ENCODE measurements at regions not wholly inside any gene's neighbourhood (a gene's known extent, or its start where the extent isn't known, plus 50 kb on each side); places are given as distances from the start of the nearest gene placed in this dataset.

DNA sequence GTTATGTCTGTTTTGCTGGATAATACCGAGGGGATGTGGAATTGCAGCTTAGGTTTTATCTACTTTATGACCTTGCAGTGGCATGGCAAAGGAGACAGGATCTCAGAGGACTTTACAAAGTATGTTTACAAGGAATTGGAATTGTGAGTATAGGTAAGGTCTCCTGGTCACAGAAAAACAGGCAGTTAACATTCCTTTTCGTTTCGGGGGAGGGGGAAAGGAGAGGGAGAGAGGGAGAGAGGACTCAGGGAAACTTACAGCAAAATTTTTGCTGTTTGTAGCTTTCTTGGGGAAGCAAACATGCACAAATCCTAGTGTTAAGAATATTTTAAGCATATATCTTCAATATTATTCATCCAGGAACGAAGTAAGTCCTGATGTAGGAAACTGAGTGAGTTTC is 590.5 kb upstream of the LRFN5 start:
- Mint-ChIP-seq H3K4me3 (no peak overlapping the region), H3K36me3 (ENCODE audit: insufficient read depth in 1 of 3, low read depth in 3 of 3) (no peaks in the 10 kb centered on the region), H3K27me3 (ENCODE audit: low read depth) (no peaks in the 10 kb centered on the region), H3K27ac (peak overlapping the region in 1 of 3 experiments; percentile 52; a peak in 4 of 7 replicates), H3K9me3 (no peaks in the 10 kb centered on the region), H3K4me1 (peaks cover 9 to 11% of the 10 kb centered on the region in 2 experiments)
- H3K9me3 ChIP-seq (ENCODE audit: control insufficient read depth, low read depth, low read length) = no peaks in the 10 kb centered on the region
- H3K9ac ChIP-seq (ENCODE audit: extremely low read depth, insufficient read length, low read length) = no peak overlapping the region
- no peaks in the 10 kb centered on the region for H4K20me1 ChIP-seq (ENCODE audit: control insufficient read depth, insufficient read depth, insufficient read length)
- no peaks in the 10 kb centered on the region for H3K4me1 ChIP-seq (ENCODE audit: insufficient read depth, low read length)
- H4K8ac ChIP-seq (replicated peaks; ENCODE audit: insufficient read length, low read depth, low read length) = no peak overlapping the region
- no peak for DNase-seq
- H3K79me2 ChIP-seq (ENCODE audit: insufficient read depth, low read length) = no peaks in the 10 kb centered on the region
- no peaks in the 10 kb centered on the region for H3K79me1 ChIP-seq (ENCODE audit: insufficient read depth, low read depth, low read length, poor library complexity, severe bottlenecking)
- no peak overlapping the region for H4K5ac ChIP-seq (ENCODE audit: insufficient read length, low read depth, low read length)
- H3K18ac ChIP-seq (ENCODE audit: insufficient read length, low read depth, low read length) = no peak overlapping the region
- H3K27me3 ChIP-seq (ENCODE audit: insufficient read depth, low read length) = no peaks in the 10 kb centered on the region
- H2AK5ac ChIP-seq (ENCODE audit: insufficient read length, low read length) = no peak overlapping the region
- no peak overlapping the region for H2AFZ ChIP-seq (ENCODE audit: low read length)
- H3K23ac ChIP-seq (ENCODE audit: insufficient read length, low read depth, low read length) = no peak overlapping the region
- H2BK15ac ChIP-seq (ENCODE audit: low read depth, low read length) = no peak overlapping the region
- H3K14ac ChIP-seq (ENCODE audit: insufficient read depth, low read length) = no peak overlapping the region
- H3K23me2 ChIP-seq (ENCODE audit: insufficient read length, low read depth, low read length, poor library complexity, severe bottlenecking) = no peaks in the 10 kb centered on the region
- TF ChIP-seq, protein P1, sequence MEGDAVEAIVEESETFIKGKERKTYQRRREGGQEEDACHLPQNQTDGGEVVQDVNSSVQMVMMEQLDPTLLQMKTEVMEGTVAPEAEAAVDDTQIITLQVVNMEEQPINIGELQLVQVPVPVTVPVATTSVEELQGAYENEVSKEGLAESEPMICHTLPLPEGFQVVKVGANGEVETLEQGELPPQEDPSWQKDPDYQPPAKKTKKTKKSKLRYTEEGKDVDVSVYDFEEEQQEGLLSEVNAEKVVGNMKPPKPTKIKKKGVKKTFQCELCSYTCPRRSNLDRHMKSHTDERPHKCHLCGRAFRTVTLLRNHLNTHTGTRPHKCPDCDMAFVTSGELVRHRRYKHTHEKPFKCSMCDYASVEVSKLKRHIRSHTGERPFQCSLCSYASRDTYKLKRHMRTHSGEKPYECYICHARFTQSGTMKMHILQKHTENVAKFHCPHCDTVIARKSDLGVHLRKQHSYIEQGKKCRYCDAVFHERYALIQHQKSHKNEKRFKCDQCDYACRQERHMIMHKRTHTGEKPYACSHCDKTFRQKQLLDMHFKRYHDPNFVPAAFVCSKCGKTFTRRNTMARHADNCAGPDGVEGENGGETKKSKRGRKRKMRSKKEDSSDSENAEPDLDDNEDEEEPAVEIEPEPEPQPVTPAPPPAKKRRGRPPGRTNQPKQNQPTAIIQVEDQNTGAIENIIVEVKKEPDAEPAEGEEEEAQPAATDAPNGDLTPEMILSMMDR (conservative IDR thresholded peaks at IDR 0.05) = no peak
- no peak overlapping the region for H2BK20ac ChIP-seq (ENCODE audit: low read depth, low read length, poor library complexity, severe bottlenecking)
- no peak overlapping the region for H3K27ac ChIP-seq (ENCODE audit: insufficient read length, low read depth, low read length)
- H4K91ac ChIP-seq (ENCODE audit: insufficient read length, low read depth, low read length) = no peak overlapping the region
- H2BK120ac ChIP-seq (ENCODE audit: low read depth, low read length, poor library complexity, severe bottlenecking) = no peak overlapping the region
- no peak overlapping the region for H3K56ac ChIP-seq (ENCODE audit: insufficient read length, low read depth, low read length)
- H2BK5ac ChIP-seq (ENCODE audit: insufficient read length, low read length) = no peak overlapping the region
- H3K4ac ChIP-seq (ENCODE audit: low read depth, low read length) = no peak overlapping the region
- H2BK12ac ChIP-seq (ENCODE audit: insufficient read length, low read depth, low read length) = no peak overlapping the region
- no peak overlapping the region for H3K4me2 ChIP-seq (ENCODE audit: insufficient read depth, insufficient read length, low read length)
- WGBS (ENCODE audit: extremely low coverage, insufficient read length, low lambda C conversion rate) = no CpG with 5 or more reads among the region's 4 CpGs
- H3T11ph ChIP-seq (ENCODE audit: low read length) = no peak overlapping the region
